Stimulated activated CD4-positive, alpha-beta T cell treated with anti-CD3 and anti-CD28 coated beads, Interleukin-12 subunit alpha, Interleukin-12 subunit beta, amount 100 ng/mL, for 24 hours (primary cell): ENCODE measurements at regions not wholly inside any gene's neighbourhood (a gene's known extent, or its start where the extent isn't known, plus 50 kb on each side); places are given as distances from the start of the nearest gene placed in this dataset.

Experiments used
- DNase-seq, 2 experiments: peaks; one replicate each; pipeline ENCODE4 v3.0.0-alpha.2; 2020; ENCODE audit warnings: low read depth in 2 of 2

DNA sequence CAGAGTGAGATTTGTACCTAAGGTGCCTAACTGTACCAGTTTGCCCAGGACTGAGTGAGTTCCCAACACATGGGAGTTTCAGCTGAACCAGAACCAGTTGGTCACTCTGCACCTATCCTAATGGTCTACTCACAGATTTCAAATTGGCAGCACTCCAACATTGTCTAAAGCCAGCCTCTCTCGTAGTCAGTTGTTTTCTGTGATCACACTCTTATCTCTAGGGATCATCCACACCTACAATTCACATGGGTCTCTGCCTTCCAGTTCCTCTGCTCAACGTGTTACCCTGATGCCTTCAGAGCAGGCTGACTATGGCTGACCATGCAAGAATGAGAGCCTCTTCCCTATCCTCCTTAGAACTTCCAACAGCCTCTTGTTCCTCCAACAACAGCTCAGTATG, 624.8 kb downstream of the NTRK3 start:
- no peak for DNase-seq

GRCh38 chr15:87631093-87631492, 625.4 kb downstream of the NTRK3 start:
- DNase-seq = no peak

DNA sequence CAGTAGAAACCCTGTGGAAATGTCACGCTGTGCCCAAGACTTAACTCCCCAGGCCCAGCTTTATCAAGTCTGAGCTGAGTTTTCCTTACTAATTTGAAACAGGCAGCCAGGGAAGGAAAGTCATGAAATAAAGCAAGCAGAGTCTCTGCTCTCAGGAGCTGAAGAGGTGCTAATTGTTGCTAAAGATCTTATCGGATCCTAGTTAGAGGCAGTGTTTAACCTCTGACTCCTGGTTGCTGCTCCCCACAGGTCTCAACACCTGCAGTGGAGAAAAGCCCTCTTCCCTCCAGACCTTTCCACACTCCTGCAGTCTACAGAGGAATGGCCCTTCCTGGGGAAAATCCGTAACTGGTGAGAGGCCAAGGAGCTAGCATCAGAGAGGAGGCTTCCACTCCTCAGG, 628.2 kb downstream of the NTRK3 start:
- DNase-seq = no peak

DNA sequence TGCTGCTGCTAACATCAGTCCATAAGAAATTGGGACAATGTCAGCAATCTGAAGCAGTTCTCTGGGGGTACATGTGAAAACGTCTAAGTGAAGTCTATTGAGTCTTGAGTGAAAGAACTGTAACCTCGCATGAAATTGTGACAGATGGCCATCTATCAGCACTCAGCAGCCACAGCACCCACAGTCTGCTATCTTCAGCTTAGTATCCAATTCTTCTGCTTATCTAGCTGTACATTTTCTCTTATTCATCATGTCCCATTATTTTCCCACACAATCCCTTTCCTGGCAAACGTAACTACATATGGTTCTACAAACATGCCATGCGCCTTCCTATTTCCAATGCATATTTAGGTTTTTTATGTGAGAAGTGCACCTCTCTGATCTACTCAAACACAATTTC, 629.7 kb downstream of the NTRK3 start:
- DNase-seq = no peak

GRCh38 chr15:87623832-87624231, 632.7 kb downstream of the NTRK3 start:
- no peak for DNase-seq

DNA sequence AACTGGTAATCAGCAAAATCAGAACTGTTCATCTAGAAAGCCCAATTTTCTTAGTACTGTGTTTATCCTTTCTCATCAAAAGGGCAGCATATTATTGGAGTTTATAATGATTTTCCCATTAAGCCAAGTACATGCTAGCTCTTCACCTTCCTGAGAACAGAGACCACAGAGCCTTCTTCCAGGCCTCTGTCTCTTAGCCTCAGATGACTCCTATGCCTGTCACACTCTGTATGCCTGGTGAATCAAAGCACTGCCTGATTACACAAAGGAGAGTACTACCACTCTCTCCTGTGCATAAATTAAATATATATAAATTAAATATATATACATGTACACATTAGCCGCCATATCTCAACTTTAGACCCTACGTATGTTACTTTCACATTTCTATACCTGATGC, 636.1 kb downstream of the NTRK3 start:
- no peak for DNase-seq

- no peak for DNase-seq
Observed at GRCh38 chr15:87619161-87619960, 637.2 kb downstream of the NTRK3 start.

GRCh38 chr15:87618203-87618725, 638.3 kb downstream of the NTRK3 start:
- DNase-seq = no peak

GRCh38 chr15:87614704-87615103, 641.8 kb downstream of the NTRK3 start:
- no peak for DNase-seq

- no peak for DNase-seq
Observed at GRCh38 chr15:87610366-87610765, 646.2 kb downstream of the NTRK3 start.

- DNase-seq = no peak
Observed at GRCh38 chr15:87609894-87610293, 646.6 kb downstream of the NTRK3 start.

DNA sequence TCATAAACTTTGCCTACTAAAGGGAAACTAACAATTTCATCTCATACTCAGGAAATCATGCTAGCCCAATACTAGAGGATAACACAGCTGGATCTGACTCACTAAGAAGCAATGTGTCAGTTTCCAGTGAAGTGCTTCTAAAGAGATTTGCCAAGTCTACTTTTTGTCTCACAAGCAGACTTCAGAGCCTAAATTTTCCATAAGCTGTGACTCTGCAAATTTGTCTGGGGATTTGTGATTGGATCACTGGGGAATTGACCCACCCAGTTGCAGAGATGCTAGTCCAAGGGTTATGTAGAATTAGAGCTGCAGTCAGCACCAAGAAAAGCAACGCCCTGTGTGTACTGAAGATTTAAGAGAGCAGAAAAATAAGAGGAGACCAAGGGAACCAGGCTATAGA, 647.1 kb downstream of the NTRK3 start:
- no peak for DNase-seq

GRCh38 chr15:87608238-87609028, 648.1 kb downstream of the NTRK3 start:
- no peak for DNase-seq

- DNase-seq = no peak
Observed at GRCh38 chr15:87606971-87607370, 649.6 kb downstream of the NTRK3 start.

DNA sequence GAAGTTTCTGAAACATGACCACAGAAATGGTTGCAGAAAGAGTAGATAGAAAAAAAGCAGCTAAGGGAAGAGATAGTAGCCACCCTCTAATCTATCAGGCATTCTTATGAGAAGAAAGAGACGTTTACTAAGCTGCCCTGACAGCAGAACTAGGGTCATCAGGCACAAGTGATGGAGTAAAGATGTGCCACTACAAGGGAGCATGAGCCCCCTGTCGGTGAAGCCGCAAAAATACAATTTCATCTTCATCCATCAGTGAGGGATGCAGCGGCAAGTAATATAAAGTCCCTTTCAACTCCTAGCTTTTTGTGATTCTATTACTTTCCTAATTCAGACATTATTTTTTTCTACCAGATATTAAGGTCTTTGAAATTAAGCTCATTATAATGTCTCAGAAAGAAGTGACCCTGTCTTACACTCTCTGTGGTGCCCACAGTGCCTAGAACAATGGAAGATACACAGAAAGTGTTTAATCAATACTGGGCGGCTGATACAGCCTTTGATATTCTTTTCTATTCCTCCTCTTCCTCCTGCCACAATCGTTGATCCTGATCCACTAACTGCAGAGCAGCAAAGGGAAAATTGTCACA, 651.6 kb downstream of the NTRK3 start:
- peak in 1 of 2 experiments; percentile 2 for DNase-seq

- no peak for DNase-seq
Observed at GRCh38 chr15:87602371-87602770, 654.2 kb downstream of the NTRK3 start.

DNA sequence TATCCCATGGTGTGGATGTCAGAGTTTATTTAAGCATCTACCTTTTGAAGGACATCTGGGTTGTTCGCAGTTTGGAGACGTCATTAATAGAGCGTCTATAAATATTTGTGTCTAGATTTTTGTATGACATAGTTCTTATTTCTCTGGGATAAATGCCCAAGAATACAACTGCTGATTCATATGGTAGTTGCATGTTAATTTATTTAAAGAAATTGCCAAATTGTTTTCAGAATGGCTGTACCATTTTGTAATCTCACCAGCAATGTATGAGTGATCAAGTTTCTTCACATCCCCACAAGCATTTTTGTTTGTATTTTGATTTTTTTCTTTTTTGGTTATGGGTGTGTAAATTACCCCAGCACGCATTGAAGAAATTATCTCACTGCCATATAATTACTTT, 656.9 kb downstream of the NTRK3 start:
- DNase-seq = no peak

DNA sequence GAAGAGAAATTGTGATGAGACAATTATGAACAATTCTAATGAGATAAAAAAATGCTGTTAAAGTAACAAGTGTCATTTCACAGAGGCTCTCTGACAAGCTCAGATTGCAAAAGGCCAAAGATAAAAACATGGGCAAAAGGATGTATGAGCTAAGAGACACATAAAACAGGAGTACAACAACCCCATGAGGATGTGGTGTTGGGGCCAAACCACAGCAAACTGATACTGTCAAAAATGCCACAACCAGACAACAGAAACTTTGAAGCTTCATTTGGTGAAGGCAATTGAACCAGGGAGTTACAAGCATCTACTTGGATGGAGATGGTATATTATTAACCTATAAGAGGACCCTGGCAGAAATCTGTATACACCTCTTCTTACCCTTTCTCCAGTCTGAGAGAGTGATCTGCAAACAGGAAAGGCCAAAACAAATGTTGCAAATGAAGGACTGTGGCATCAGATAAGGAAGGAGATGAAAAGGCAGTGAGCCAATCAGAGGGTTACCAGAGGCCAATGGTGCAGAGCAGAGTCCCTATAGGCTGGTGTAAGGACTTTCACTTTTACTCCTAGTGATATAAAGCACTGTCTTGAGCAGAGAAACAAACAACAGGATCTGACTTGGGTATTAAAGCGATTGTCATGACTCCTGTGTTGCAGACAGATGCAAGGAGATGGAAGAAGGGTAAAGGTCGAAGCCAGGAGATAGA, 659.0 kb downstream of the NTRK3 start:
- DNase-seq = no peak

GRCh38 chr15:87591582-87591981, 665.0 kb downstream of the NTRK3 start:
- DNase-seq = no peak

- DNase-seq = no peak
Observed at GRCh38 chr15:87591042-87591441, 665.5 kb downstream of the NTRK3 start.

DNA sequence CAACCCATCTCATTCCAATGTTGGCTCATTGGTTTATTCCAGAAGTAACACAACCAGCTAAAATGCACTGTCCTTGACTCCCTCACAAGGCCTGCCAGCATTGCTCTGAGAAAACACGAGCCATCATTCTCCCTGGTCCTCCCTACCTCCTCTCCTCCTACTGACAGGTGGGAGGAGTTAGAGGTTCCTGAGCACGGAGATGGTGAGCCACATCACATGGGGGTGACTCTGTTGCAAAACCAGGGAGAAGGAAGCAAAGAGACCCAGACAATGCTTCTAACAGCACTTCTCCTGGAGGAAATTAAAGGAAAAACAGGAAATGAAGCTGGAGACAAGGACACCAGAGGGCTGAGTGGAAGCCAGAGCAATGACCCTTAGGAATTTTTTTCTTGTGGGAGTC, 667.4 kb downstream of the NTRK3 start:
- no peak for DNase-seq

DNA sequence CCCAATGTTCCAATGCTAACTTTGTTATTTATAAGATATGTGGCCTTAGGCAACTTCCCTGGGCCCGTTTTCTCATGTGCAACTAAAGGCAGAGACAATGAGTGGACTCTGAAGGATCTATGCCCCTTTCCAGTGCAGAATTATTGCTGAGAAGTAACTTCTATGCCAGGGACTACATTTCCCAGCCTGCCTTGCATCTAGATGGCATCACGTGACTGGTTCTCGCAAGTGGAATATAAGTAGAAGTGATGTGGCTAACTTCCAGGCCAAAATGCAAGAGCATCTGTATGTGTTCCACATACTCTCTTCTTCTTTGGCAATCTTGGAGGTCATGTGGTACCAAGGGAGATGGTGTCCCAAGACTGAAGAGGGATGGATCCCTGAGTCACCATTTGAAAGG, 674.4 kb downstream of the NTRK3 start:
- no peak for DNase-seq
